SK-MEL-5 (cell line): ENCODE measurements at regions not wholly inside any gene's neighbourhood (a gene's known extent, or its start where the extent isn't known, plus 50 kb on each side); places are given as distances from the start of the nearest gene placed in this dataset.
A peak's percentile ranks its signal among the peaks of the same experiment; 100 is the strongest.
"Not testable (repeated sequence)": the region's sequence is repeated elsewhere in the genome, so short reads cannot be mapped to it uniquely, and the experiment has no call there.

ENCODE experiments used
- DNase-seq: peaks from one replicate; pipeline ENCODE4 v3.0.0-alpha.2; 2016; ENCODE audit warnings: low read depth, low spot score
- in situ Hi-C: cut with HindIII; loops from 2 replicates; pipeline ENCODE4 v1.10.0; 2016; ENCODE audit warnings: low sequenced_read_pairs, high pct_unique_total_duplicates, low pct_unique_long_range_greater_than_20kb

DNA sequence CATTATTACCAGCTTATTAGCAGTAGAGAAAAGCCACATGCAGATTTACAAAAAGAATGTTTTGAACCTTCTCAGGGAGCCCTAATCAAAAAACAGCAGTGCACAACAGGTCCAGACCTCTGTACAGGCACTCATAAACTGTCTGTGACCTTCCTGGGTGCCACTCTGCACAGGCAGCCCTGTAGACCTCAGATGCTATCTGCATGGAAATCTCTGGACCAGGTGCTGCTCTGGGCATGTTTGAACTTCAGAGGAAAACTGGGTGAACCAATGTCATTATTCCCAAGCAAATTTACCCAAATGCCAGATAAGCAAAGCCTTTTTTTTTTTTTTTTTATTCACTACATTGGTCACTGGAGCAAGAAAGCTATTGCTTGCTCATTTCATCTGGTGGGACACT, 104.2 kb downstream of the NPY start:
- DNase-seq = no peak
- in situ Hi-C loops = no loop called here

DNA sequence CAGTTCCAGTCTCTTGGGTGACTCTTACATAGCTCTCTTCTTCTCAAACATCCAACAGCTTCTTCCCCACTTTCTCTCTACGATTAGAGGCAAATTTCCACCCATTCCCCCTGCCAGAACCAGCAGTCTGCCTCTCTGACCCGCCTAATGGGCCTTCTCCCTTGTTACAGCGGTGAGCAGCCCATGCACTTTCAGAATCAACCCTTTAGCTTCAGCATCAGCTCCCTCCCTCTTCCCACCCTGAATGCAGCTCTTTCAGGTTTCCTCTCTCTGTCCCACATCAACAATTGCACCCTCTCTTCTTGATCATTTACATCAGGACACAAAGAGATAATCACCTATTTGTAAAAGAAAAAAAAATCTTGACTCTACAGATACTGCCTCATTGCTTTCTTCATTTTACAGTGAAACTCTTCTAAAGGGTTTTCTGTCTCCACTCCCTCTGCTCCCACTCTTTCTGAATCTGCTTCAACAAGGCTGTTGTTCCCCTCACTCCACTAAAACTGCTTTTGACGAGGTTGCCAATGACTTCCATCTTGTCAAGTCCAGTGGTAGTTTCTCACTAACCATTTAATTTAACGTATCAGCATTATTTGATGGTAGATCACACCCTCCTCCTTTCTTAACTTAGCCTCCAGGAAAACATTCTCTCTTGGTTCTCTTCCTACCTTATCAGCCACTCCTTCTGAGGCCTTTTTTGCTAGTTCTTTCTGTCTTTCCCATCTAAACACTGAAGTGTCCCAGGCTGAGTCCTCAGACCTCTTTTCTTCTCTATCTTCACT, 106.6 kb downstream of the NPY start:
- no peak for DNase-seq
- in situ Hi-C loops = no loop called here

DNA sequence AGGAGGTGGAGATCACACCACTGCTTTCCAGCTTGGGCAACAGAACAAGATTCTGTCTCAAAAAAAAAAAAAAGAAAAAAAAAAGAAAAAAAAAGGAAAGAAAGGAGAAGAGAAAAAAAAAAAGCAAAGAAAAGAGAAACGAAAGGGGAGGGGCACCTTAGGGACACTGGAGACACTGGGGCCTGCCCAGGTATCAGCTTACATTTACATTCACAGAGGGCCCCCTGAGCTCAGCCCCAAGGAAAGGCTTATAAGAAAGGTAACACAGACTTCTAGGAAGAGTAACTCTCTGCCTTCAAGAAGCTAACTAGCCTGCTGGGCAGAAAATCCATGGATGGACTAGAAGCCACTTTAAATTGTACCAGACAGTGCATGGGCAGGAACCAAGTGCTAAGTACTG, 108.8 kb downstream of the NPY start:
- DNase-seq = no peak
- in situ Hi-C loops = no loop called here

DNA sequence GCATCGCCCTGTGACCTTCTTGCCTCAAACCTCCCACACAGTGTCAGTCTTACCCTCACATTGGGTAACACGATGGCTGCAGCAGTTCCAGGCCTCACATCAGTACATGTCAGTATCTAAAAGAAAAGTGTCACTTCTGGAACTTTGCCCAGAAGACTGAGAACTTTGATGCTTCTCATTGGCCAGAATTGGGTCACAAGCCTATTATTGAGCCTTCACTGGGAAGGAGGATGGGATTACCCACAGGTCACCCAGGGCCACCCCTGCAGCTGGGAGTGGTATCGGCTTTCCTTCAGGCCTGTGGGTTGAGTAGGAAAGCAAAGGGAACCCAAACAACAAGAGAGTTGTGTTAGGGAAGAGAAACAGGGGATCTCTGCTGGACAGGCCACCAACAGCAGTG, 111.5 kb downstream of the NPY start:
- in situ Hi-C loops = no loop called here
- DNase-seq = no peak

DNA sequence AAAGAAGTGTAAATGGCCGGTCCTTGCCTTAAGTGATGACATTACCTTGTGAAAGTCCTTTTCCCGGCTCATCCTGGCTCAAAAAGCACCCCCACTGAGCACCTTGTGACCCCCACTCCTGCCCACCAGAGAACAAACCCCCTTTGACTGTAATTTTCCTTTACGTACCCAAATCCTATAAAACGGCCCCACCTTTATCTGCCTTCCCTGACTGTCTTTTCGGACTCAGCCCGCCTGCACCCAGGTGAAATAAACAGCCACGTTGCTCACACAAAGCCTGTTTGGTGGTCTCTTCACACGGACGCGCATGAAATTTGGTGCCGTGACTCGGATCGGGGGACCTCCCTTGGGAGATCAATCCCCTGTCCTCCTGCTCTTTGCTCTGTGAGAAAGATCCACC, 112.4 kb downstream of the NPY start:
- in situ Hi-C loops, DNase-seq: not testable (repeated sequence)

DNA sequence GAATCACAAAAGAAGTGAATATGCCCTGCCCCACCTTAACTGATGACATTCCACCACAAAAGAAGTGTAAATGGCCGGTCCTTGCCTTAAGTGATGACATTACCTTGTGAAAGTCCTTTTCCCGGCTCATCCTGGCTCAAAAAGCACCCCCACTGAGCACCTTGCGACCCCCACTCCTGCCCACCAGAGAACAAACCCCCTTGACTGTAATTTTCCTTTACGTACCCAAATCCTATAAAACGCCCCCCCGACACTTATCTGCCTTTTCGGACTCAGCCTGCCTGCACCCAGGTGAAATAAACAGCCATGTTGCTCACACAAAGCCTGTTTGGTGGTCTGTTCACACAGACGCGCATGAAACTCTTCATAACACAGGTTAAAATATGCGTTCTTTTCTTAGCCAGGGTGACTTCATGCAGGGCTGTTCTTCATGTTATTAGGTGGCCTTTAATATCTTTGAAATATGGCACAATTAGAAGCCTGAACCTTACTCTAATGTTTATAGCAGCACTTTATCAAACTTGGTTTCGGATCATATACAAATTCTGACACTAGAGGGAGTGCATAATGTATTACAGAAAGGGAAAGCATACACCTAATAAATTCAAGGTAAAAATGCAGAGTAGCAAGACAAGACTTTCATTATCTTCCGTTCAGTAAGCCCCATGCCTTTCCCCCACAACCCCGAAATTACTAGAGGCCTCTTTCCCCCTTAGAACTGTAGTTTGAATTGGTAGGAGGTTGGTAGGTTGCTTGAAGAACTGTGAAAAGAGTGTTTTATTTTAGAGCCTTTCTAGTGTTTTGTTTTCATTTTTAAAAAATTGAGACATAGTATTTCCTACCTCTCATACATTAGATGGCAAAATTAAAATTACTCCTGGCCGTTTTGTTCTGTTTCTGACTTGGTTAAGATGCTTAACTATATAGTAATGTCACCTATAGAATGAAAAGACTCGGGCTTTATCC, 117.9 kb downstream of the NPY start:
- peak; percentile 63 for DNase-seq
- in situ Hi-C loops = no loop called here

DNA sequence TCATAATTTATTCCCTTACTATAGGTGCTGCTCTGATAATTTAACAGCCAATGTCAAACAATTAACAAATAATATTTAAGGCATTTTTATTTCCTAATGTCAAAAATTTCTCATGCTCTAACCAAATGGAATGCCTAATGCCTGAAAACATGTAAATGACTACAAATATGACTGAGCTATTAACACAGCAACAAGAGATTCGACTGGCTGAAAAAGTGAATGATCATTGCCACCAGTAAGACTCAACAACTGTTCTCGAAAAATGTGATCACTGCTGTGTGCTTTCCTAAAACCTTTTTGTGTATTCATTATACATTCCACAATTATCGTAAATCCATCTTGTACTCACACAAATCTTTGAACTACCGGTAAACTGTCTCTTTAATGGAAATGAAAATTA, 118.7 kb downstream of the NPY start:
- no peak for DNase-seq
- in situ Hi-C loops = no loop called here

DNA sequence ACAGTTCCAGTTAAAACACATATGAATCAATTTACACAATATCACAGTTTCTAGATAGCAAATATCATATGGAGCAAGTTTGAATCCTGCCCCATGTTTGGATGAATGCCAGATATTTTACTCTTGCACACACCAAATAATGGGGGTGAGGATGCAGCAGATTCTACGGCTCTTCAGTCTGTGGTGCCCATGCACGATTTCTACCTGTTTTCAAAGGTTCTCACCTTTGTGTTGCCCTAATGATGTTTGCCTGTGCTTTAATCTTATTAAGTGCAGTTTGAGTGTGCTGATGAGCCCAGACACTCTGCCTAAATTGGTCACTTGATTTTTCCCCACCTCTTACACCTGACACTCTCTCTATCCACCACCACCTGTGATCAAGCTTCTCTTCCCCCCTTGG, 119.6 kb downstream of the NPY start:
- in situ Hi-C loops = no loop called here
- DNase-seq = no peak

DNA sequence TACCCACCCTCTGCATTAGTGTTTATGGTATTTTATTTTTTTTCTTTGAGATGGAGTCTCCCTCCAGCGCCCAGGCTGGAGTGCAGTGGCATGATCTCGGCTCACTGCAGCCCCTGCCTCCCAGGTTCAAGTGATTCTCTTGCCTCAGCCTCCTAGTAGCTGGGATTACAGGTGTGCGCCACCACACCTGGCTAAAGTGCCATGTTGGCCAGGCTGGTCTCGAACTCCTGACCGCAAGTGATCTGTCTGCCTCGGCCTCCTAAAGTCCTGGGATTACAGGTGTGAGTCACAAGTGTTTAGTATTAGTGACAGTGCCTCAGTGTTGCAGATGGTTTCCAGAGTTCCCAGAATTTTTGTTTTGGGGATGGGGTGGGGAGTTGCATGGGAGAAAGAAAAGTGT, 120.3 kb downstream of the NPY start:
- DNase-seq = no peak
- in situ Hi-C loops = no loop called here

DNA sequence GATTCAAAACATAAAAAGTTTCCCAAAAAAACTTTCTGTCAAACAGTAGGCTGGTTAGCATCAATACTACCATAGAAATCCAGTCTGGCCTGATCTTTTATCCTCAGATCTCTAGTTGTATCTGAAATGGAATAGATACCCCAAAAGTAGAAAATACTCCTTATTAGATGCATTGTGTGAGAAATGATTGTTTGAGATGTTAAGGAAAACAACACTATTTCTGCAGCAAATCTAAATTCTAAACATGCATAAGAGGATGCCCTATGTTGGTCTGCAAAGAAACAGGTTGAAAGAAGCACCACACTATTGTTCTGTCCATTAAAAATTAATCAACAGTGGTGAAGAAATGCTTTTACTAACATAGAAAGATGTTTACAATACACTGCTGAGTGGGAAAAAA, 121.0 kb downstream of the NPY start:
- DNase-seq = no peak
- in situ Hi-C loops = no loop called here

DNA sequence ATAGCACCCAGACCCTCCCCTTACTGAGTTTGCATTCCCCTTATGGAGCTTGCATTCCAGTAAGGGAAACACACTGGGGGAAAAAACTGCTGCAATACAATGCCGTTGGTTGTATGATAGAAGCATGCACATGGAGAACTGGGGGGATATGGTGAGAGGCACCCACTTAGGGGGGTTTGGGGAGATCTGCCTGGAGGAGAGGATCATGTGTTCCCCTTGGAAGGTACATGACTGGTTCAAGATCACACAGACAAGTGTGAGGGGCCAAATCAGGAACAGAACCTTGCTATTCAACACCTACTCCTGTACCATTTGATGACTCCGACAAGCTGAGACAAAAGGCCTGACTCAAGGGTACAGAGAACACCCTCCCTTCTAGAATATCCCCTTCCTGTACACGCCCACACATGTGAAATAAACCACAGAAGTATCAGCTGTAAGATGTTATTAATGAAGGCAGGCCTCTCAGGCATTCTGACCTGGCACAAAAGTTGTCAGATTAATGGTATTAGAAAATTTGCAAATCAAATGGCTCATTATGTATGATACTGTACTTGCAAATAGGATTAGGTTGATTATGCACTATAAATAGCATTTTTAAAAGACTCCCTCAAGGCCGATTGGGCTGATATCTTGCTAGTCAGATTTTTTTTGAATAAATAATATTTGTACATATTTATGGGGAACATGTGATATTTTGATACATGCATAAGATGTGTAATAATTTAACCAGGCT, 122.2 kb downstream of the NPY start:
- in situ Hi-C loops = no loop called here

DNA sequence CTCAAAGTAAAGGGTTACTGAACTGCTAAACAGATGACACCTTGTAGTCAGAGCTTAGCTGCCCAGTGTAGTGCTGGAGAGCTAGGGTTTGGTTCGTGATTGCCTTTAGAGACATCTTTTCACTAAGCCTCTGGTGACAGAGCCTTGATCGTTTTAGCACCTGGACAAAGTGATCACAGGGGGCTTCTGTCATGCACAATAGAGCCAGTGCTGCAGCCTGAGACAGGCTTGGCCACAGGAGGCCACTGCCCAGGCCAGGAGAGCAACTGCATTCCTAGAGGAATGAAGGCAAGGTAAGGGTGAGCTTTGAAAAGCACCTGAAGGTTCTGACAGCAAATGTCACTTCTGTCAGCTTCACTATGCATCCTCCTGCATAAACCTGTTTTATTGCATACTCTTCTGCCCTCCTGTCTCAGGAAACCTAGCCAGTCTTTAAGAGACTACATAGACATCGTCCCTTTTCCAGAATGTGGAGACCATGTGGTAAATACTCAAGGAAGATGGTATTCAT, 122.9 kb downstream of the NPY start:
- in situ Hi-C loops = no loop called here
- DNase-seq = no peak

More for the DNA sequence above, 122.2 kb downstream of the NPY start:
- DNase-seq = no peak

DNA sequence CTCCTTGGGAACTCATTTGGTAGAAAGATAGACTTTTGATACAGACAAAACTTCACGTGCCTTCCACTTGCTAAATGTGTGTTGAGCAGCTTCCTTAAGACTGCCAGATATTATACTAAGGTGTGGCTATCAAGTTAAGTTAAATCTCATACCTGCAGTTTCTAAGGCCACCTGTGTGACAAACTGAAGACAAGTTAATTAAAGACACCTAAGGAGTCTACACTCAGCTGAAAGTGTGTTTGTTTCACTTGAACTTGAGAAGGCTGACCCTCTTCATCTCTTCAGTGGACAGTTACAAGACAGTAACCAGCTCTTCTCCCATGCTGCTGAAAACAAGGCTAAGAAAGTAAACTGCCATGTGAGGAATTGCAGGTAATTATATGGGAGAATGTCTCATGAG, 124.0 kb downstream of the NPY start:
- in situ Hi-C loops = no loop called here
- no peak for DNase-seq

DNA sequence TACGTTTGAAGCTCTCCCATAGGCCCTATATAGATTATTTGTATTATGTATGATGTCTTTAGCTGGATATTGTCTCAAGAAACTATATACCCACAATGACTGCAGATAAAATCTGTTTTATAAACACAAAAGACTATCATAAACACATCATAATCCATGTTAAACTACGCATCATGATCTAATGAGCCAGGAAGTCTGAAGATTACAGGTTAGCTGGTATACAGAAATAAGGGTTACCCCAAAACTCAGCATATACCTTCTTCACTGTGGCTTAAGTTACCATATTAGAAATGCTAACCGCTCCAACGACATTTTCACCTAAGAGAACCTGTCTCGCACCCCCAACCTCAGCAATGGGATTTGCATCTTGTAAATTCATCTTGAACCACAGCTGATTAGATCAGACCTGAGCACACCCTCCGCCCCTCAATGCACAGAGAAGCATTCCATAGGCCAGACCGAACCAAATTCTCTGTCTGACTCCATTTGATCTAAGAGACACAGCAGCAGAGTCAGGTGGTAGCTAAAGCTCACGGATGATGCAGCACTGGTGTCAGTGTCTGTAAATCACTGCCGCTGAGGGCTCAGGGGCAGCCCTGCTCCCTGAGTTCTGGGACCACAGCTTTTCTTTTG, 124.9 kb downstream of the NPY start:
- DNase-seq = no peak
- in situ Hi-C loops = no loop called here

DNA sequence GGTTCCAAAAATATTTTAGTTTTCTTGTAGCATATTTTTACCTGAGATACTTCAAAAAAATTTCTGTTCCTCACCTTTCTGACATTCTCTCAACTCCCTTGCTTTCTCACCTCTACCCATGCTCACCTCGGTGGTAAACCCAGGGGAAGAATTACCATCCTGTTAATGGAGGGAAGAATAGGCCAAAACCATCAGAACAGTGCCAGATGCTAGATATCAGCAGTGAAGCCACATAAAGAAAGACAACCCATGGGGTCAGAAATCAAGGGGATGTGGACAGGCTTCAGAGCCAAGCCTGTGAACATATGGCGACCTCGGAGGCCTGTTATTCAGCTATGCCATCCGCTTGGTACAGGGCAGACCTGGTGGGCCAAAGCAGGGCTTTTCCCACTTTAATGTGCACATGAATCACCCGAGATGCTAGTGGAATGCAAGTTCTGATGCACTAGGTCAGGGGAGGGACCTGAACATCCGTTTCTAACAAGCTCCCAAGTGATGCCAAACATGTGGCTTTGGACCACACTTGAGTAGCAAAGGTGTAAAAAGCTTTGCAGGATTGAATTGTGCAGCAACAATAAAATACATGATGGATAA, 125.5 kb downstream of the NPY start:
- in situ Hi-C loops = no loop called here
- no peak for DNase-seq

DNA sequence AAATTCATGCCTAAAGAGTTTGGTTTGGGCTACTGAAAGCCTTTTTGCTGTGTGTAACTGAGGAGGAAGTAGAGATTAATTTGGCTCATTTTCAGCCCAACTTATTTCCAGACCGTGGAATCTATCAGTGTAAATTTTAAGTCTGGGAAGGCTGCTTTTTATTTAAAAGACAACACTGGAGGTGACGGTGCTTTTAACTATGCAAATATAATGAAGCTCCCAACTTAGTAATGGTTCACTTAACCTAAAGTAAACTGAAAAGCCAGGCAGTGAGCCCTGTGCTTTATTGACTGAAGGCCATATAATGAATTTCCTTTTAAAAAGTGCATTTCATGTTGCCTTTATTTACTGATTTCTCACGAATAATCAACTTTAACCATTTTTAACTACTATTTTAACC, 127.2 kb downstream of the NPY start:
- no peak for DNase-seq
- in situ Hi-C loops = no loop called here

DNA sequence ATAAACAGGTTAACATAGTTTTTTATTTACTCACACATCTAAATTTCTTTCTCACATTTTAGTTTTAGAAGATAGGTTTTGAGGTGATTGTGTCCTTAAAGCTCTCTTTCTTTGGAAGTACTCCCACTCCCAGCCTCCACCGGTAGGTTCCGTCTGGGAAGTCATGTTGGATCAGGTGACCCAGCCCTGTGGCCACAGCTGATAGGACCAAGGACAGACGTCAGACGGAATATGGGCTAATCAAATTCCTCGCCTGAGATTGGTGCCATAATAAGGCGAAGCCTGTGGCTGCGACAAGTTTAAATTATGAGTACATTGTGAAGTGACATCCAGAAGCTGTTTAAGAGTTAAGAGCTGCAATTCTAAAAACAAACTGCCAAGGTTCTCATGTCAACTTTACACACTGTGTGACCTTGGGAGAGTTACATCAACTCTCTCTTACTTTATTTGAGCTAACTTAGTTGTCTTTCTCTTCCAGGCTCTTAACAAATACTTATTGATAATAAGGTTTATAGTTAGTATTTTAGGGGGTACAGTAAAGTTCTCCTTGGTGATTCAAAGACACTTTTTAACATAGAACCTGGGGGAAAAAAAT, 133.6 kb downstream of the NPY start:
- DNase-seq = no peak
- in situ Hi-C loops = no loop called here
